ENCODE measurements at regions not wholly inside any gene's neighbourhood (a gene's known extent, or its start where the extent isn't known, plus 50 kb on each side); places are given as distances from the start of the nearest gene placed in this dataset.

DNA sequence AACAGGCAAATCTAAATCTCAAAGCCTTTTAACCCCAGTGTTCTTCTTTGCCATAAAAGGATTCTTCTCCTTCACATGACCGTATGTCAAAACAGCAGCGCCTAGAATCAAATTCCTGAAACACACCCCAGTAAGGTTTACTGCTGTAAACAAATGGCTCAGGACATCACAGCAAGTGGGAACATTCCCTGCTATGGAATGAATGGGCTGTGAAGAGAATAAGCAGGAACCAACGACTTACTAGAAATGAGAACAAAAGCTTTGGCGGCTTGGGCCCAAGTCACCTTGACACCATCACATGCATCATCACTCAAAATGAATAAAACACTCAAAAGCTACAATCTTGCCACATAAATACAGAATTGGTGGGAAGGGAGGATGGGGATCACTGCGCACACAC lies 80.4 kb upstream of the SPATA13 start:
- no peak for TF ChIP-seq TAF1 (IDR thresholded peaks at IDR 0.05; ENCODE audit: borderline replicate concordance, low read depth, low read length)
- TF ChIP-seq POLR2A (IDR thresholded peaks at IDR 0.05; ENCODE audit: low read depth, low read length): no peak
- no peak for TF ChIP-seq POLR2AphosphoS5 (IDR thresholded peaks at IDR 0.05; ENCODE audit: low read depth, low read length)
